SH-SY5Y (cell line): ENCODE measurements at regions not wholly inside any gene's neighbourhood (a gene's known extent, or its start where the extent isn't known, plus 50 kb on each side); places are given as distances from the start of the nearest gene placed in this dataset.

ENCODE experiments used
- GATA2 ChIP-seq: IDR thresholded peaks from 2 replicates; pipeline ENCODE4 v1.6.1; 2011; ENCODE audit warnings: mild to moderate bottlenecking, low read depth, low read length
- GATA3 ChIP-seq: IDR thresholded peaks from 2 replicates; pipeline ENCODE4 v1.6.1; 2011; ENCODE audit warnings: low read depth, mild to moderate bottlenecking, low read length, moderate library complexity

DNA sequence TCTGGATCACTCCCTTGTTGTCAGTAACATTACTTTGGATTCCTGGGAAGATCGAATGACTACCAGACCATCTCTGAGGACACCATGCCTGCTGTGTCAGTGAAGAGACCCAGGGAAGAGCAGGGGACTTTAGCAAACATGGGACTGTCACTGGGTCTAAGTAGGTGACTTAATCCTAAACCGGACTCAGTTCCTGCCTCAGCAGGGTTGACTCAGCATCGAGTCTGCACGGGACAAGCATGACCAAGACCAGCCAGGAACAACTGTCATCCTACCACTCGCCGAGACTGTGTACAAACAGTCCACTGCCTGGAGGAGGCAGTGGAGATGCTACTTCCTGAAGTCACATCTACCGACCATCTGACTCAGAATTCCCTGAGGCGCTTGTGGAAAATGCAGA is 53.2 kb upstream of the RAB4A start:
- no peak for TF ChIP-seq GATA3
- no peak for TF ChIP-seq GATA2
